ENCODE measurements at regions not wholly inside any gene's neighbourhood (a gene's known extent, or its start where the extent isn't known, plus 50 kb on each side); places are given as distances from the start of the nearest gene placed in this dataset.

- no peak for DNase-seq (ENCODE audit: low spot score)
Observed at GRCh38 chr13:33372251-33372919, 86.8 kb upstream of the STARD13 start.

- DNase-seq (ENCODE audit: low spot score), result no peak
Observed at GRCh38 chr13:33373624-33374023, 88.1 kb upstream of the STARD13 start.

- DNase-seq (ENCODE audit: low spot score), result no peak
Observed at GRCh38 chr13:33375421-33375820, 89.9 kb upstream of the STARD13 start.

GRCh38 chr13:33376212-33376611 is 90.7 kb upstream of the STARD13 start:
- DNase-seq (ENCODE audit: low spot score), result no peak

GRCh38 chr13:33377411-33377810 is 91.9 kb upstream of the STARD13 start:
- no peak for DNase-seq (ENCODE audit: low spot score)

- no peak for DNase-seq (ENCODE audit: low spot score)
Observed at GRCh38 chr13:33377825-33378224, 92.3 kb upstream of the STARD13 start.

- peak; percentile 16 for DNase-seq (ENCODE audit: low spot score)
Observed at GRCh38 chr13:33379608-33380007, 94.1 kb upstream of the STARD13 start.

GRCh38 chr13:33380487-33381079 is 95.0 kb upstream of the STARD13 start:
- no peak for DNase-seq (ENCODE audit: low spot score)

- DNase-seq (ENCODE audit: low spot score), result no peak
Observed at GRCh38 chr13:33381180-33381579, 95.6 kb upstream of the STARD13 start.

- no peak for DNase-seq (ENCODE audit: low spot score)
Observed at GRCh38 chr13:33381906-33382305, 96.4 kb upstream of the STARD13 start.

GRCh38 chr13:33383724-33384577 is 98.4 kb upstream of the STARD13 start:
- DNase-seq (ENCODE audit: low spot score), result no peak

- DNase-seq (ENCODE audit: low spot score), result no peak
Observed at GRCh38 chr13:33388286-33388998, 102.9 kb upstream of the STARD13 start.

- DNase-seq (ENCODE audit: low spot score), result no peak
Observed at GRCh38 chr13:33392794-33393405, 107.3 kb upstream of the STARD13 start.

GRCh38 chr13:33394294-33394932 is 108.9 kb upstream of the STARD13 start:
- no peak for DNase-seq (ENCODE audit: low spot score)

- DNase-seq (ENCODE audit: low spot score), result no peak
Observed at GRCh38 chr13:33401238-33401637, 115.7 kb upstream of the STARD13 start.

GRCh38 chr13:33402975-33403374 is 117.4 kb upstream of the STARD13 start:
- DNase-seq (ENCODE audit: low spot score), result no peak

- DNase-seq (ENCODE audit: low spot score), result no peak
Observed at GRCh38 chr13:33403807-33404362, 118.3 kb upstream of the STARD13 start.

GRCh38 chr13:33405371-33405770 is 119.8 kb upstream of the STARD13 start:
- no peak for DNase-seq (ENCODE audit: low spot score)

- DNase-seq (ENCODE audit: low spot score), result no peak
Observed at GRCh38 chr13:33409673-33410510, 124.3 kb upstream of the STARD13 start.

GRCh38 chr13:33410619-33411018 is 125.1 kb upstream of the STARD13 start:
- no peak for DNase-seq (ENCODE audit: low spot score)

Data from A172 (cell line).